BE2C (cell line): ENCODE measurements at regions not wholly inside any gene's neighbourhood (a gene's known extent, or its start where the extent isn't known, plus 50 kb on each side); places are given as distances from the start of the nearest gene placed in this dataset.
"Not testable (repeated sequence)": the region's sequence is repeated elsewhere in the genome, so short reads cannot be mapped to it uniquely, and the experiment has no call there.

Experiments used
- DNase-seq: peaks from one replicate; pipeline ENCODE4 v3.0.0-alpha.2; 2020
- H3K27me3 ChIP-seq: fragments of 250-450 bp; sonication (Bioruptor Pico); 2 replicates; pipeline ENCODE4 v1.5.1; 2020; ENCODE audit warnings: mild to moderate bottlenecking
- H3K36me3 ChIP-seq: fragments of 250-450 bp; sonication (Bioruptor Pico); 2 replicates; pipeline ENCODE4 v1.5.1; 2020; ENCODE audit warnings: mild to moderate bottlenecking
- H3K4me1 ChIP-seq: fragments of 250-450 bp; sonication (Bioruptor Pico); 2 replicates; pipeline ENCODE4 v1.5.1; 2020
- H3K4me3 ChIP-seq: 2 replicates; pipeline ENCODE4 v1.5.1; 2011; ENCODE audit warnings: low read depth, low read length
- H3K9me3 ChIP-seq: fragments of 250-450 bp; sonication (Bioruptor Pico); 2 replicates; pipeline ENCODE4 v1.5.1; 2020
- TF ChIP-seq, protein P1 (sequence below): IDR thresholded peaks from 2 replicates; pipeline ENCODE4 v1.5.1; 2012; ENCODE audit warnings: mild to moderate bottlenecking, low read depth, low read length

DNA sequence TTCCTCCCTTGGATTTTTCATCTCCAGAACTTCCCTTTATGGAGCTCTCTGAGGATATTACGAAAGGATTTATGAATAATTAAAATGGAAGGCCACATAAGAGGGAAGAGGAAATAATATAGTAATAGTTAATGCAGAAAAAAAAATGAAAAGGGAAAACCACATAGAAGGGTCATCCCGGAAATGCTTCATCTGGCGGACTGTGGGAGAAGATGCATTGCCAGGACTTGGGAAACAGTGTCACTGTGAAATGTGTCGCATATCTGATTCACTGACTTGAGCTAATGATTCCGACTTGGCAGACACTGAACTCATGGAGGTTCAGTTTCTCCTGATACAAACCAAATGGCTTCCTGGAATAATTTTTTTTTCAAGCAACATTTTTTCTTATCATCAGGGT is 129.9 kb upstream of the RMP24 start:
- Histone ChIP-seq H3K36me3 (no peaks in the 10 kb centered on the region), H3K9me3 (no peaks in the 10 kb centered on the region), H3K4me3 (no peak overlapping the region), H3K27me3 (no peaks in the 10 kb centered on the region), H3K4me1 (no peaks in the 10 kb centered on the region)
- TF ChIP-seq, protein P1, sequence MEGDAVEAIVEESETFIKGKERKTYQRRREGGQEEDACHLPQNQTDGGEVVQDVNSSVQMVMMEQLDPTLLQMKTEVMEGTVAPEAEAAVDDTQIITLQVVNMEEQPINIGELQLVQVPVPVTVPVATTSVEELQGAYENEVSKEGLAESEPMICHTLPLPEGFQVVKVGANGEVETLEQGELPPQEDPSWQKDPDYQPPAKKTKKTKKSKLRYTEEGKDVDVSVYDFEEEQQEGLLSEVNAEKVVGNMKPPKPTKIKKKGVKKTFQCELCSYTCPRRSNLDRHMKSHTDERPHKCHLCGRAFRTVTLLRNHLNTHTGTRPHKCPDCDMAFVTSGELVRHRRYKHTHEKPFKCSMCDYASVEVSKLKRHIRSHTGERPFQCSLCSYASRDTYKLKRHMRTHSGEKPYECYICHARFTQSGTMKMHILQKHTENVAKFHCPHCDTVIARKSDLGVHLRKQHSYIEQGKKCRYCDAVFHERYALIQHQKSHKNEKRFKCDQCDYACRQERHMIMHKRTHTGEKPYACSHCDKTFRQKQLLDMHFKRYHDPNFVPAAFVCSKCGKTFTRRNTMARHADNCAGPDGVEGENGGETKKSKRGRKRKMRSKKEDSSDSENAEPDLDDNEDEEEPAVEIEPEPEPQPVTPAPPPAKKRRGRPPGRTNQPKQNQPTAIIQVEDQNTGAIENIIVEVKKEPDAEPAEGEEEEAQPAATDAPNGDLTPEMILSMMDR: no peak
- no peak for DNase-seq

DNA sequence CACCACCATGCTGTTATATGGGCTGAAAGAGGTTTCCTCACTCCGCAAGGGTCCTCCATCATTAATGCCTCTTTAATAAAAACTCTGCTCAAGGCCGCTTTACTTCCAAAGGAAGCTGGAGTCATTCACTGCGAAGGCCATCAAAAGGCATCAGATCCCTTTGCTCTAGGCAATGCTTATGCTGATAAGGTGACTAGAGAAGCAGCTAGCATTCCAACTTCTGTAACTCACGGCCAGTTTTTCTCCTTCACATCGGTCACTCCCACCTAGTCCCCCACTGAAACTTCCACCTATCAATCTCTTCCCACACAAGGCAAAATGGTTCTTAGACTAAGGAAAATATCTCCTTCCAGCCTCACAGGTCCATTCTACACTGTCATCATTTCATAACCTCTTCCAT is 124.2 kb upstream of the RMP24 start:
- not testable (repeated sequence) for H3K36me3 ChIP-seq, H3K9me3 ChIP-seq, H3K27me3 ChIP-seq, DNase-seq, H3K4me3 ChIP-seq, H3K4me1 ChIP-seq

DNA sequence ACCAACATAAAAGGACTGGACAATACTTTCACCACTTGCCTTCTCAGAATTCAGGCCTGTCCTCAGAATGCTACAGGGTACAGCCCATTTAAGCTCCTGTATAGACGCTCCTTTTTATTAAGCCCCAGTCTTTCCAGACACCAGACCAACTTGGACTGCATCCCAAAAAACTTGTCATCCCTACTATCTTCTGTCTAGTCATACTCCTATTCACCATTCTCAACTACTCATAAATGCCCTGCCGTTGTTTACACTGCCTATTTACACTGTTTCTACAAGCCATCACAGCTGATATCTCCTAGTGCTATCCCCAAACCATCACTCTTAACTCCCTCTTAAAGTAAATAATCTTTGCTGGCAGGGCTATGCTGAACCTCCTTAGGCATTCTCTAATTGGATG is 123.2 kb upstream of the RMP24 start:
- H3K4me1 ChIP-seq, DNase-seq, H3K27me3 ChIP-seq: not testable (repeated sequence)

DNA sequence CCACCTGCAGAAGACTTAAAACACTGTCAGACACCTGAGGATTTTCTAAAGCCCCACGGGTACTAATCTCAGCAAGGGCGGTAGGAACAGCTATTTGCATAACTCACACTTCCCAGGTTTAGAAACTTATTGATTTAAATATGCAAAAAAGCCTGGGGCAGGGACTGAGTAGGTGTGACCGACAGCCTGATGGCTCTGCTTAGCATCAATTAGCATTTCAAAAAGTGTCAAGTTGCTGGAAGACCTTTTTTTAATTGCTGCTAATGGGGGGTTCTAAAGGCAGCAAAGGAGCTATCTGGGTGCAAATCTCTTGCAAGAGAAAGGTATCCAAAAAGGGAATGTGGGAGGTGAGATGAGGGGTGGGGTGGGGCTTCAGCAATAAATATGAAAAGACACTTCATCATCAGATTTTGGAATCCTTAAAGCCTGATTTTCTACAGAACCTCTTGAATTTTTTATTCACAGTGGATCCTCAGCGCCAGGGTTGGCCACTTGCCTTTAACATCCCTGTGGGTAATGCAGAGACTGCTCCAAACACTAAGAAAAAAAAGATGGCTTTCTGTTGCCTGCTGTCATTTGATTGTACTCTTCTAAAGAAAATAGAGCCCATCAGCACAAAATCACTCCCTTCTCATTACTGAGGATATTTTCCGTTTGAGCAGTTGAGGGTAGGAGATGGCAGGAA is 121.1 kb upstream of the RMP24 start:
- H3K4me1 ChIP-seq: no peaks in the 10 kb centered on the region
- no peaks in the 10 kb centered on the region for H3K9me3 ChIP-seq
- no peaks in the 10 kb centered on the region for H3K27me3 ChIP-seq
- DNase-seq: no peak
- H3K36me3 ChIP-seq: no peaks in the 10 kb centered on the region
- H3K4me3 ChIP-seq: no peak overlapping the region
- TF ChIP-seq, protein P1: no peak

More for the DNA sequence above, 123.2 kb upstream of the RMP24 start:
- H3K9me3 ChIP-seq, H3K4me3 ChIP-seq, H3K36me3 ChIP-seq: not testable (repeated sequence)

DNA sequence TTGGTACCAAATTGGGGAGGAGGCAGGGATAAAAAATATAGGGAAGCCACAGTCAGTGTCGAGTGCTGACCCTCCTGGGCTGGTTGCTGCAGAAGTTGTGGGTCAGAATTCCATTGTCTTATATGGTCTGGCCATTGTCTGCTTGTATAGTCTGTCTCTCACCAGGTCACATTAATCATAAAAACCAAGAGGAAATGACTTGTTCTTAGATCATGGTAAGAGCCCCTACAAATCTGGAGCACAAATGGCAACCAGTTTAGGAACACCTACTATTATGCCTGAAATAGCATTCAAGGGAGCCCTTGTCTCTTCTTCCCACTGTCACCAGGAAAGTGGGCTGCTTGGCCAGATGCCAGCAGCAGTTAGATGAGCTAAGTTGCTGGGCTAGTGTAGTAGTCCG is 119.7 kb upstream of the RMP24 start:
- H3K4me1 ChIP-seq: no peaks in the 10 kb centered on the region
- DNase-seq: no peak
- no peaks in the 10 kb centered on the region for H3K27me3 ChIP-seq
- H3K36me3 ChIP-seq: no peaks in the 10 kb centered on the region
- H3K9me3 ChIP-seq: no peaks in the 10 kb centered on the region
- no peak overlapping the region for H3K4me3 ChIP-seq
- TF ChIP-seq, protein P1: no peak

DNA sequence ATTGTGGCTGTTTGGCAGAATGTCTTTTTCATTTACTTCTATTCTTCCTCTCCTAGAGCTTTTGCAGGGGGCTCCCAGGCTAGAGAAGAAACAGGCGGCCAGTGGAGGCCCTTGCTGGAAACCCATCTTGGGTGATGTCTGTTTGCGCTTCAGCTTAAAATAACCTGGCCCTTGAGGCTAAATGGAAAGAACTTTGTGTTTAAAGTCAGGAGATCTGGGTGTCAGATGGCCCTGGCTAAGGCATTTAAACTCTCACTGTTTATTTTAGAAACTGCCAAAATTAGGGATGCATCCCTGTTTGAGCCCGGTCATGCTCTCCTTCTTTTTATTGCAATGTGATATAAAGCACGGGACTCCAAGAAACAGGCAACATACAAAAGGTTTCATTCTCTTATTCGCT is 118.4 kb upstream of the RMP24 start:
- H3K36me3 ChIP-seq: no peaks in the 10 kb centered on the region
- no peaks in the 10 kb centered on the region for H3K27me3 ChIP-seq
- no peak overlapping the region for H3K4me3 ChIP-seq
- no peak for DNase-seq
- TF ChIP-seq, protein P1: no peak
- H3K9me3 ChIP-seq: no peaks in the 10 kb centered on the region
- H3K4me1 ChIP-seq: no peaks in the 10 kb centered on the region

DNA sequence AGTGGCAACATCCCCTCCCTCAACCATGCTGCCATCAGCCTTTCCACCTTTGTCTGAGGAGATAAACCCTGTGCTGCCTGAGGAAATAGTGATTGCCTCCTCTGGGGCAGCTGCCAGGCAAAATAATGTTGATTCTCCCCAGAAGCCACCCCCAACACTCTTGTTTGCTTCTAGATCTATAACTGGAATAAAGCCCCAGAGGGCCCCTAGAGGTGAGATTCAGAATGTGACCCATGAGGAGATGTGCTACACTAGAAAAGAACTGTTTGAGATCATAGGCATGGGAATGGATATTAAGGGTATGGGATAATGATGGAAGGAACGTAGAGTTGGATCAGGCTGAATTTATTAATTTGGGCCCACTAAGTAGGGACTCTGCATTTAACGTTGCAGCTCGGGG is 116.3 kb upstream of the RMP24 start:
- H3K27me3 ChIP-seq: no peaks in the 10 kb centered on the region
- H3K36me3 ChIP-seq: no peaks in the 10 kb centered on the region
- DNase-seq: no peak
- no peaks in the 10 kb centered on the region for H3K4me1 ChIP-seq
- no peak overlapping the region for H3K4me3 ChIP-seq
- H3K9me3 ChIP-seq: no peaks in the 10 kb centered on the region
- TF ChIP-seq, protein P1: no peak

DNA sequence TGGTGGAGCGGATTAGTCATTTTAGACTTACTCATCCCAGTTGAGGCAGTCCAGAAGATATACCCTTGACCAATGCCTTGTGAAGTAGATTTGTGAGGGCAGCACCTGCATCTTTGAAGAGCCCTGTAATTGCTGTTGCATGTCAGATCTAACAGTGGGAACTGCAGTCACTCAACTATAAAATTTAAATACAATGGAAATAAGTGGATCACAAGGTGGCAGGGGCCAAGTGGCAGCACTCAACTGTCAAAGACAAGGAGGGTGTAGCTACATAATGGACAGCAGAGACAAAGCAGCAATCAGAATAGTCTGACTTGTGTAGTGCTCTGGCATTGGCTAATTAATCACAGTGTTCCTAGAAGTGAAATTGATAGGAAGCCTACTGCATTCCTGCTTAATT is 115.8 kb upstream of the RMP24 start:
- not testable (repeated sequence) for DNase-seq, H3K4me3 ChIP-seq, H3K27me3 ChIP-seq, H3K4me1 ChIP-seq, H3K36me3 ChIP-seq, H3K9me3 ChIP-seq

DNA sequence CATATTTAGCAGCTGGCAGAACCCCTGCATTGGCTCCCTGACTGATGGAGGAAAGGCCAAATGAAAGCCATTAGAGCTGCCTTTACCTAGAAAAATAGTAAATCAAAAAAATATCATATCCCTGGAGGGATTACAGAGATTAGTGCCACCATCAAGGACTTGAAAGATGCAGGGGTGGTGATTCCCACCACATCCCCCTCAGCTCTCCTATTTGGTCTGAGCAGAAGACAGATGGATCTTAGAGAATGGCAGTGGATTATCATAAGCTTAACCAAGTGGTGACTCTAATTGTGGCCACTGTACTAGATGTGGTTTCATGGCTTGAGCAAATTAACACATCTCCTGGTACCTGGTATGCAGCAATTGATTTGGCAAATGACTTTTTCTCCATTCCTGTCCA is 114.9 kb upstream of the RMP24 start:
- H3K4me3 ChIP-seq, H3K4me1 ChIP-seq, H3K27me3 ChIP-seq, H3K36me3 ChIP-seq, H3K9me3 ChIP-seq, DNase-seq: not testable (repeated sequence)
